Activated naive CD8-positive, alpha-beta T cell (primary cell): ENCODE measurements at regions not wholly inside any gene's neighbourhood (a gene's known extent, or its start where the extent isn't known, plus 50 kb on each side); places are given as distances from the start of the nearest gene placed in this dataset.
"Not testable (repeated sequence)": the region's sequence is repeated elsewhere in the genome, so short reads cannot be mapped to it uniquely, and the experiment has no call there.

Experiments used
- H3K27ac Mint-ChIP-seq: one replicate; pipeline ENCODE4 v1.8.0; 2021; ENCODE audit warnings: mixed read lengths
- H3K27me3 Mint-ChIP-seq: one replicate; pipeline ENCODE4 v1.8.0; 2021; ENCODE audit warnings: mixed read lengths
- H3K36me3 Mint-ChIP-seq: one replicate; pipeline ENCODE4 v1.8.0; 2021; ENCODE audit warnings: mixed read lengths
- H3K4me1 Mint-ChIP-seq: one replicate; pipeline ENCODE4 v1.8.0; 2021; ENCODE audit warnings: low read depth, mixed read lengths
- H3K4me3 Mint-ChIP-seq: one replicate; pipeline ENCODE4 v1.8.0; 2021; ENCODE audit warnings: mild to moderate bottlenecking, mixed read lengths
- H3K9me3 Mint-ChIP-seq: one replicate; pipeline ENCODE4 v1.8.0; 2021; ENCODE audit warnings: low read depth, mixed read lengths

- H3K9me3 Mint-ChIP-seq, H3K36me3 Mint-ChIP-seq, H3K27me3 Mint-ChIP-seq: not testable (repeated sequence)
Observed at GRCh38 chr14:105704492-105704891, 178.1 kb downstream of the TMEM121 start.

GRCh38 chr14:105705512-105705861 is 179.1 kb downstream of the TMEM121 start:
- not testable (repeated sequence) for H3K9me3 Mint-ChIP-seq

More at GRCh38 chr14:105704492-105704891, 178.1 kb downstream of the TMEM121 start:
- H3K27ac Mint-ChIP-seq, H3K4me1 Mint-ChIP-seq, H3K4me3 Mint-ChIP-seq: not testable (repeated sequence)

GRCh38 chr14:105705862-105706700 is 179.7 kb downstream of the TMEM121 start:
- H3K27ac Mint-ChIP-seq, H3K9me3 Mint-ChIP-seq, H3K4me1 Mint-ChIP-seq, H3K4me3 Mint-ChIP-seq, H3K36me3 Mint-ChIP-seq, H3K27me3 Mint-ChIP-seq: not testable (repeated sequence)

More at GRCh38 chr14:105705512-105705861, 179.1 kb downstream of the TMEM121 start:
- not testable (repeated sequence) for H3K4me1 Mint-ChIP-seq, H3K27ac Mint-ChIP-seq, H3K36me3 Mint-ChIP-seq, H3K4me3 Mint-ChIP-seq, H3K27me3 Mint-ChIP-seq

GRCh38 chr14:105706701-105707019 is 180.3 kb downstream of the TMEM121 start:
- H3K27ac Mint-ChIP-seq, H3K4me3 Mint-ChIP-seq, H3K36me3 Mint-ChIP-seq, H3K9me3 Mint-ChIP-seq, H3K27me3 Mint-ChIP-seq, H3K4me1 Mint-ChIP-seq: not testable (repeated sequence)

- not testable (repeated sequence) for H3K4me1 Mint-ChIP-seq, H3K27me3 Mint-ChIP-seq, H3K9me3 Mint-ChIP-seq, H3K36me3 Mint-ChIP-seq, H3K4me3 Mint-ChIP-seq, H3K27ac Mint-ChIP-seq
Observed at GRCh38 chr14:105707099-105707498, 180.7 kb downstream of the TMEM121 start.

- not testable (repeated sequence) for H3K27me3 Mint-ChIP-seq, H3K9me3 Mint-ChIP-seq, H3K4me3 Mint-ChIP-seq, H3K4me1 Mint-ChIP-seq, H3K36me3 Mint-ChIP-seq, H3K27ac Mint-ChIP-seq
Observed at GRCh38 chr14:105707723-105708151, 181.4 kb downstream of the TMEM121 start.

- not testable (repeated sequence) for H3K27ac Mint-ChIP-seq, H3K4me3 Mint-ChIP-seq, H3K4me1 Mint-ChIP-seq
Observed at GRCh38 chr14:105708251-105709134, 182.1 kb downstream of the TMEM121 start.

GRCh38 chr14:105709281-105710118 is 183.1 kb downstream of the TMEM121 start:
- H3K36me3 Mint-ChIP-seq = no peaks in the 10 kb centered on the region
- no peaks in the 10 kb centered on the region for H3K4me1 Mint-ChIP-seq
- H3K4me3 Mint-ChIP-seq = no peak overlapping the region
- no peaks in the 10 kb centered on the region for H3K9me3 Mint-ChIP-seq
- H3K27ac Mint-ChIP-seq = no peak overlapping the region
- no peaks in the 10 kb centered on the region for H3K27me3 Mint-ChIP-seq

More at GRCh38 chr14:105708251-105709134, 182.1 kb downstream of the TMEM121 start:
- not testable (repeated sequence) for H3K36me3 Mint-ChIP-seq, H3K9me3 Mint-ChIP-seq, H3K27me3 Mint-ChIP-seq

- Mint-ChIP-seq H3K4me3 (no peak overlapping the region), H3K9me3 (no peaks in the 10 kb centered on the region), H3K36me3 (no peaks in the 10 kb centered on the region), H3K27me3 (no peaks in the 10 kb centered on the region), H3K4me1 (no peaks in the 10 kb centered on the region), H3K27ac (no peak overlapping the region)
Observed at GRCh38 chr14:105710119-105711043, 184.0 kb downstream of the TMEM121 start.

- H3K36me3 Mint-ChIP-seq = no peaks in the 10 kb centered on the region
- H3K9me3 Mint-ChIP-seq = no peaks in the 10 kb centered on the region
- H3K27ac Mint-ChIP-seq = no peak overlapping the region
- H3K4me3 Mint-ChIP-seq = no peak overlapping the region
- H3K4me1 Mint-ChIP-seq = no peaks in the 10 kb centered on the region
- H3K27me3 Mint-ChIP-seq = no peaks in the 10 kb centered on the region
Observed at GRCh38 chr14:105711044-105711620, 184.7 kb downstream of the TMEM121 start.

GRCh38 chr14:105711841-105712460 is 185.6 kb downstream of the TMEM121 start:
- Mint-ChIP-seq H3K27ac (no peak overlapping the region), H3K4me3 (no peak overlapping the region)

GRCh38 chr14:105712670-105713069 is 186.3 kb downstream of the TMEM121 start:
- H3K27me3 Mint-ChIP-seq, H3K4me3 Mint-ChIP-seq, H3K36me3 Mint-ChIP-seq, H3K27ac Mint-ChIP-seq, H3K9me3 Mint-ChIP-seq, H3K4me1 Mint-ChIP-seq: not testable (repeated sequence)

More at GRCh38 chr14:105711841-105712460, 185.6 kb downstream of the TMEM121 start:
- Mint-ChIP-seq H3K36me3 (no peaks in the 10 kb centered on the region), H3K27me3 (no peaks in the 10 kb centered on the region), H3K4me1 (no peaks in the 10 kb centered on the region), H3K9me3 (no peaks in the 10 kb centered on the region)

- not testable (repeated sequence) for H3K27me3 Mint-ChIP-seq, H3K4me1 Mint-ChIP-seq, H3K27ac Mint-ChIP-seq, H3K36me3 Mint-ChIP-seq, H3K9me3 Mint-ChIP-seq, H3K4me3 Mint-ChIP-seq
Observed at GRCh38 chr14:105713160-105713559, 186.8 kb downstream of the TMEM121 start.
